ENCODE measurements at regions not wholly inside any gene's neighbourhood (a gene's known extent, or its start where the extent isn't known, plus 50 kb on each side); places are given as distances from the start of the nearest gene placed in this dataset.

GRCh38 chr13:62502588-62502987 is 1086.9 kb upstream of the PCDH20 start:
- no peak overlapping the region for H3K4me3 ChIP-seq (replicated peaks in 1 of 3)
- H3K27me3 ChIP-seq = no peaks in the 10 kb centered on the region
- no peak for DNase-seq
- H3K9me3 ChIP-seq = no peaks in the 10 kb centered on the region
- intact Hi-C loops (cut with DNase I) = no loop called here
- TF ChIP-seq POLR2A (IDR thresholded peaks at IDR 0.05) (no peak), CTCF (IDR thresholded peaks at IDR 0.05) (no peak)
- H3K36me3 ChIP-seq = no peaks in the 10 kb centered on the region
- H3K4me1 ChIP-seq = no peaks in the 10 kb centered on the region
- H3K27ac ChIP-seq = no peak overlapping the region
- 87 to 88% methylated on average over 4 of the region's 4 CpGs for WGBS, 2 donors

- Histone ChIP-seq H3K4me1 (no peaks in the 10 kb centered on the region), H3K27me3 (no peaks in the 10 kb centered on the region), H3K27ac (no peak overlapping the region), H3K9me3 (no peaks in the 10 kb centered on the region), H3K4me3 (replicated peaks in 1 of 3) (no peak overlapping the region), H3K36me3 (no peaks in the 10 kb centered on the region)
- no peak for TF ChIP-seq CTCF (IDR thresholded peaks at IDR 0.05)
- TF ChIP-seq POLR2A (IDR thresholded peaks at IDR 0.05) = no peak
- WGBS, 2 donors = 92 to 95% methylated on average over 1 of the region's 1 CpG
- intact Hi-C loops (cut with DNase I) = no loop called here
- no peak for DNase-seq
Measured at GRCh38 chr13:62489731-62490130, 1074.1 kb upstream of the PCDH20 start.

GRCh38 chr13:62483774-62484173 is 1068.1 kb upstream of the PCDH20 start:
- WGBS, 2 donors = 39 to 40% methylated on average over 1 of the region's 1 CpG

GRCh38 chr13:62482351-62482750 is 1066.7 kb upstream of the PCDH20 start:
- 64 to 72% methylated on average over 3 of the region's 3 CpGs for WGBS, 2 donors
- DNase-seq = no peak
- no peaks in the 10 kb centered on the region for H3K27me3 ChIP-seq
- intact Hi-C loops (cut with DNase I) = no loop called here
- no peaks in the 10 kb centered on the region for H3K9me3 ChIP-seq
- H3K4me3 ChIP-seq (replicated peaks in 1 of 3) = no peak overlapping the region
- no peaks in the 10 kb centered on the region for H3K36me3 ChIP-seq
- TF ChIP-seq CTCF (IDR thresholded peaks at IDR 0.05) = no peak
- TF ChIP-seq POLR2A (IDR thresholded peaks at IDR 0.05) = no peak
- H3K4me1 ChIP-seq = no peaks in the 10 kb centered on the region
- no peak overlapping the region for H3K27ac ChIP-seq

More at GRCh38 chr13:62483774-62484173, 1068.1 kb upstream of the PCDH20 start:
- TF ChIP-seq CTCF (IDR thresholded peaks at IDR 0.05) = no peak
- TF ChIP-seq POLR2A (IDR thresholded peaks at IDR 0.05) = no peak
- no peak for DNase-seq
- Histone ChIP-seq H3K27me3 (no peaks in the 10 kb centered on the region), H3K4me3 (replicated peaks in 1 of 3) (no peak overlapping the region), H3K27ac (no peak overlapping the region), H3K9me3 (no peaks in the 10 kb centered on the region), H3K4me1 (no peaks in the 10 kb centered on the region), H3K36me3 (no peaks in the 10 kb centered on the region)
- intact Hi-C loops (cut with DNase I) = no loop called here

GRCh38 chr13:62473944-62474237 is 1058.2 kb upstream of the PCDH20 start:
- H3K4me1 ChIP-seq = no peaks in the 10 kb centered on the region
- H3K36me3 ChIP-seq = no peaks in the 10 kb centered on the region
- intact Hi-C loops (cut with DNase I) = no loop called here
- H3K9me3 ChIP-seq = no peaks in the 10 kb centered on the region
- TF ChIP-seq CTCF (IDR thresholded peaks at IDR 0.05) (no peak), POLR2A (IDR thresholded peaks at IDR 0.05) (no peak)
- no peaks in the 10 kb centered on the region for H3K27me3 ChIP-seq
- WGBS, 2 donors = 85 to 90% methylated on average over 3 of the region's 3 CpGs
- H3K4me3 ChIP-seq (replicated peaks in 1 of 3) = no peak overlapping the region
- no peak overlapping the region for H3K27ac ChIP-seq
- no peak for DNase-seq
